Neural cell (in vitro differentiated cells): ENCODE measurements at regions not wholly inside any gene's neighbourhood (a gene's known extent, or its start where the extent isn't known, plus 50 kb on each side); places are given as distances from the start of the nearest gene placed in this dataset.

Source experiments
- CTCF ChIP-seq: fragments of 450-650 bp; IDR thresholded peaks from 2 replicates; pipeline ENCODE4 v1.5.1; 2014; ENCODE audit warnings: antibody characterized with exemption, mild to moderate bottlenecking, moderate library complexity; ENCODE audit not compliant: poor library complexity, severe bottlenecking
- EZH2 ChIP-seq: fragments of 200-600, 300-800 bp; shearing (Covaris generic), sonication (generic); IDR thresholded peaks from 2 replicates; pipeline ENCODE4 v1.6.1; 2014; ENCODE audit warnings: antibody characterized with exemption, low read length, borderline replicate concordance, mild to moderate bottlenecking; ENCODE audit not compliant: insufficient read depth, poor library complexity, severe bottlenecking
- MXI1 ChIP-seq: fragments of 450-650 bp; conservative IDR thresholded peaks from 2 replicates; pipeline ENCODE4 v1.6.1; 2014; ENCODE audit warnings: antibody characterized with exemption, mild to moderate bottlenecking; ENCODE audit not compliant: poor library complexity, severe bottlenecking
- POLR2AphosphoS5 ChIP-seq: IDR thresholded peaks from 2 replicates; pipeline ENCODE4 v1.6.1; 2012
- RAD21 ChIP-seq: fragments of 450-650 bp; conservative IDR thresholded peaks from 2 replicates; pipeline ENCODE4 v1.6.1; 2014; ENCODE audit warnings: antibody characterized with exemption, mild to moderate bottlenecking, moderate library complexity
- REST ChIP-seq: IDR thresholded peaks from 2 replicates; pipeline ENCODE4 v1.6.1; 2012; ENCODE audit warnings: borderline replicate concordance
- SMC3 ChIP-seq: fragments of 450-650 bp; conservative IDR thresholded peaks from 2 replicates; pipeline ENCODE4 v1.6.1; 2014; ENCODE audit warnings: antibody characterized with exemption, mild to moderate bottlenecking, moderate library complexity; ENCODE audit not compliant: poor library complexity
- TAF1 ChIP-seq: IDR thresholded peaks from 2 replicates; pipeline ENCODE4 v1.6.1; 2012; ENCODE audit warnings: low read depth

- TF ChIP-seq CTCF (no peak), REST (no peak), POLR2AphosphoS5 (no peak), TAF1 (no peak), EZH2 (no peak), SMC3 (no peak), RAD21 (no peak), MXI1 (no peak)
These were observed 1093.6 kb downstream of the SUCLG1 start for GRCh38 chr2:83365476-83365875.
